Ascending aorta (tissue), 2 donors: ENCODE measurements at regions not wholly inside any gene's neighbourhood (a gene's known extent, or its start where the extent isn't known, plus 50 kb on each side); places are given as distances from the start of the nearest gene placed in this dataset.

Experiments
- DNase-seq, 2 donors: peaks; one replicate each; pipeline ENCODE4 v3.0.0-alpha.2; 2019; ENCODE audit warnings: low spot score in 2 of 2
- H3K27ac ChIP-seq, 2 donors: fragments of 200-600 bp; sonication (generic); one replicate each; pipeline ENCODE4 v1.5.1; 2016 to 2017; ENCODE audit warnings: mild to moderate bottlenecking in 1 of 2
- H3K27me3 ChIP-seq: fragments of 200-600 bp; sonication (generic); one replicate; pipeline ENCODE4 v1.5.1; 2017
- H3K36me3 ChIP-seq, 2 donors: fragments of 200-600 bp; sonication (generic); one replicate each; pipeline ENCODE4 v1.5.1; 2016
- H3K4me1 ChIP-seq, 2 donors: fragments of 200-600 bp; sonication (generic); one replicate each; pipeline ENCODE4 v1.5.1; 2016 to 2017; ENCODE audit warnings: mild to moderate bottlenecking in 1 of 2
- H3K4me3 ChIP-seq, 2 donors: fragments of 200-600 bp; sonication (generic); one replicate each; pipeline ENCODE4 v1.5.1; 2016 to 2017; ENCODE audit warnings: mild to moderate bottlenecking in 1 of 2
- H3K9me3 ChIP-seq, 2 donors: fragments of 200-600 bp; sonication (generic); one replicate each; pipeline ENCODE4 v1.5.1; 2016
- intact Hi-C: fragments of 100-400 bp; cut with DNase I; formaldehyde crosslinking; loops from one replicate; pipeline ENCODE4 v1.15.1; 2023
- TF ChIP-seq, protein P1 (sequence below), 3 experiments: fragments of 200-600 bp in 2 of 3; fragments of 450-650 bp in 1 of 3; sonication (generic) in 2 of 3; IDR thresholded peaks; one replicate each; pipeline ENCODE4 v1.5.1; 2016 to 2019; ENCODE audit warnings: antibody characterized with exemption in 3 of 3, mild to moderate bottlenecking in 1 of 3, moderate library complexity in 1 of 3

GRCh38 chr21:41650526-41651145 is 116.2 kb downstream of the RIPK4 start:
- Histone ChIP-seq H3K27me3 (no peaks in the 10 kb centered on the region), H3K9me3 (no peaks in the 10 kb centered on the region), H3K27ac (peak overlapping the region in 1 of 2 donors; percentile 57), H3K36me3 (no peaks in the 10 kb centered on the region), H3K4me1 (peaks cover 12 to 40% of the 10 kb centered on the region in 2 donors), H3K4me3 (no peak overlapping the region)
- TF ChIP-seq, protein P1, sequence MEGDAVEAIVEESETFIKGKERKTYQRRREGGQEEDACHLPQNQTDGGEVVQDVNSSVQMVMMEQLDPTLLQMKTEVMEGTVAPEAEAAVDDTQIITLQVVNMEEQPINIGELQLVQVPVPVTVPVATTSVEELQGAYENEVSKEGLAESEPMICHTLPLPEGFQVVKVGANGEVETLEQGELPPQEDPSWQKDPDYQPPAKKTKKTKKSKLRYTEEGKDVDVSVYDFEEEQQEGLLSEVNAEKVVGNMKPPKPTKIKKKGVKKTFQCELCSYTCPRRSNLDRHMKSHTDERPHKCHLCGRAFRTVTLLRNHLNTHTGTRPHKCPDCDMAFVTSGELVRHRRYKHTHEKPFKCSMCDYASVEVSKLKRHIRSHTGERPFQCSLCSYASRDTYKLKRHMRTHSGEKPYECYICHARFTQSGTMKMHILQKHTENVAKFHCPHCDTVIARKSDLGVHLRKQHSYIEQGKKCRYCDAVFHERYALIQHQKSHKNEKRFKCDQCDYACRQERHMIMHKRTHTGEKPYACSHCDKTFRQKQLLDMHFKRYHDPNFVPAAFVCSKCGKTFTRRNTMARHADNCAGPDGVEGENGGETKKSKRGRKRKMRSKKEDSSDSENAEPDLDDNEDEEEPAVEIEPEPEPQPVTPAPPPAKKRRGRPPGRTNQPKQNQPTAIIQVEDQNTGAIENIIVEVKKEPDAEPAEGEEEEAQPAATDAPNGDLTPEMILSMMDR (IDR thresholded peaks at IDR 0.05) = no peak
- no peak for DNase-seq
- intact Hi-C loops = loop anchor here (10.0 kb wide), 1 partner anchor 444 kb away; no protein-coding TSS in a partner anchor

- intact Hi-C loops = no loop called here
- Histone ChIP-seq H3K9me3 (no peaks in the 10 kb centered on the region), H3K4me3 (no peak overlapping the region), H3K27ac (peak overlapping the region; percentile 24 to 67), H3K36me3 (no peaks in the 10 kb centered on the region), H3K27me3 (no peaks in the 10 kb centered on the region), H3K4me1 (peaks cover 9 to 32% of the 10 kb centered on the region in 2 donors)
- TF ChIP-seq, protein P1 (IDR thresholded peaks at IDR 0.05) = no peak
- DNase-seq = no peak
Measured at GRCh38 chr21:41648591-41649031, 118.2 kb downstream of the RIPK4 start.

DNA sequence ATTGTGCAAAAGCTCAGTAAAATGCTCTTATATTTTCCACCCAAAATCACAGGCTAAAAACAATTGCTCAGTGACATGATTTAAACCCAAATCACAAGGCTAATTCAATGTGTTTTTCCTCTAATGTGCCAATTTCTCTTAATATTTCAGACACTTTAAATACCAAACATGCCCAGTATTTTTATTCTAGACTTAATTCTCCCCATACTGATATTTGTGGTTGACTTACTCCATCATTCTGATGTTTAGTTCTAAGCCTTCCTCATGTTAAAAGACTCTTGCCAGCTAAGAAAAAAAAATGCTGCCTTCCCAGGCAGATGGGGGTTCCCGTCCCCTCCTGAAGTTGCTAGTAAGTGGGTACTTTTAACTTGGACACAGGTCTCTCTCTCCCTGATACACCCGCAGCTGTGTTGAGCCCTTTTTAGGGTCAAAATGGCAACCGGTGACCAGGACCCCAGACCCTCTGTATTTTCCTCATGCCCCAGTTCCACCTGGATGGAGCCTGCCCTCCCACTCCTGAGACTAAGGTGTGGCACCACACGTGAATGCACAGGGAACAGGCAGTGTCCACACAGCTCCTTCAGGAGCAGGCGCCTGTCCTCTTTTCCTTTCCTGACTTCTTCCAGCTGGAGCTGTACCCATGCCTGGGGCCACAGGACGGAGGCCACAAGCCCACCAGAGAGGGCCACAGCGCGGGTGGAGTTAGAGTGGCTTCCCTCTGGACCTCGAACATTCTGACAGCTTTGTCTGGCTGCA is 118.9 kb downstream of the RIPK4 start:
- Histone ChIP-seq H3K27ac (peak overlapping the region; percentile 12 to 67), H3K4me3 (no peak overlapping the region), H3K9me3 (no peaks in the 10 kb centered on the region), H3K27me3 (no peaks in the 10 kb centered on the region), H3K36me3 (no peaks in the 10 kb centered on the region), H3K4me1 (peaks cover 7 to 26% of the 10 kb centered on the region in 2 donors)
- TF ChIP-seq, protein P1 (IDR thresholded peaks at IDR 0.05) = no peak
- intact Hi-C loops = no loop called here
- DNase-seq = no peak

- no peaks in the 10 kb centered on the region for H3K9me3 ChIP-seq
- H3K4me3 ChIP-seq = no peak overlapping the region
- peaks cover 0 to 21% of the 10 kb centered on the region in 2 donors for H3K4me1 ChIP-seq
- H3K36me3 ChIP-seq = no peaks in the 10 kb centered on the region
- TF ChIP-seq, protein P1 (IDR thresholded peaks at IDR 0.05) = no peak
- intact Hi-C loops = loop anchor here (2.0 kb wide), 1 partner anchor 15 kb away; no protein-coding TSS in a partner anchor
- DNase-seq = no peak
- H3K27ac ChIP-seq = peak overlapping the region; percentile 90 to 91
- no peaks in the 10 kb centered on the region for H3K27me3 ChIP-seq
Measured at GRCh38 chr21:41643246-41643966, 123.4 kb downstream of the RIPK4 start.

- Histone ChIP-seq H3K4me3 (no peak overlapping the region), H3K36me3 (no peaks in the 10 kb centered on the region), H3K4me1 (peaks cover 5 to 19% of the 10 kb centered on the region in 2 donors), H3K27ac (peak overlapping the region; percentile 90 to 91), H3K9me3 (no peaks in the 10 kb centered on the region), H3K27me3 (no peaks in the 10 kb centered on the region)
- intact Hi-C loops = loop anchor here (1.0 to 2.0 kb wide), 3 partner anchors 17 to 29 kb away; no protein-coding TSS in a partner anchor
- TF ChIP-seq, protein P1 (IDR thresholded peaks at IDR 0.05) = no peak
- peak; percentile 47 to 92 for DNase-seq
Measured at GRCh38 chr21:41641821-41642701, 124.8 kb downstream of the RIPK4 start.
